ENCODE measurements at regions not wholly inside any gene's neighbourhood (a gene's known extent, or its start where the extent isn't known, plus 50 kb on each side); places are given as distances from the start of the nearest gene placed in this dataset.

DNA sequence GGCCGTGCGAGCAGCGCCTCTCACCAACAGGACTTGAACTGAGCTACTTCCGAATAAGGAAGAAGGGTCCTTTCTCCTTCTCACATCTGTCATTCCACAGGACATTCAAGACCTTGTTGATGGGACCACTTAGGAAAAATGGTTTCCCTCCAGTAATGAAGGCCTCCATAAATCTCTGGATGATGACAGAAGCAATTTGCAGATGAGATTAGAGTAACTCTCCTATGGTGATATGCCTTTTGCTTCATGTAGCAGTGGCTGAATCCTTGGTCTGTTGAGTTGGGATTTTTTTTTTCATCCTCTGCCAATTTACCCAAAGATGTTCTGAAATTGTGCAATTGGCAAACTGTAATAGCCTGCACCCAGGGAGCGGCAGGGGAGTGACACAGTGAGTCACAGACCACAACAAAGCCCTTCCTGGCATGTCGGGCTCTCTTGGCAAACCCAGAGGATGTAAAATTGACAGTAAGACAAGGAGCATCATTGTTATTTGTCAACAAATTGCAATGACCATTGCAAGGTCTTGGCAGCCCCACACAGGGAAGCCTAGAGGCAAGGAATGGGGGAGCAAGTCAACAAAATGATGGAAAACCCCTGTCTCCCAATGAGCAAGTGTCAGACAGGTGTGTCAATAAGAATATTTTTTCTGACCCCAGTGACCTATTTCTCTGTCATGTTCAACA, 275.9 kb downstream of the ACTL7B start:
- TF ChIP-seq, protein P1, sequence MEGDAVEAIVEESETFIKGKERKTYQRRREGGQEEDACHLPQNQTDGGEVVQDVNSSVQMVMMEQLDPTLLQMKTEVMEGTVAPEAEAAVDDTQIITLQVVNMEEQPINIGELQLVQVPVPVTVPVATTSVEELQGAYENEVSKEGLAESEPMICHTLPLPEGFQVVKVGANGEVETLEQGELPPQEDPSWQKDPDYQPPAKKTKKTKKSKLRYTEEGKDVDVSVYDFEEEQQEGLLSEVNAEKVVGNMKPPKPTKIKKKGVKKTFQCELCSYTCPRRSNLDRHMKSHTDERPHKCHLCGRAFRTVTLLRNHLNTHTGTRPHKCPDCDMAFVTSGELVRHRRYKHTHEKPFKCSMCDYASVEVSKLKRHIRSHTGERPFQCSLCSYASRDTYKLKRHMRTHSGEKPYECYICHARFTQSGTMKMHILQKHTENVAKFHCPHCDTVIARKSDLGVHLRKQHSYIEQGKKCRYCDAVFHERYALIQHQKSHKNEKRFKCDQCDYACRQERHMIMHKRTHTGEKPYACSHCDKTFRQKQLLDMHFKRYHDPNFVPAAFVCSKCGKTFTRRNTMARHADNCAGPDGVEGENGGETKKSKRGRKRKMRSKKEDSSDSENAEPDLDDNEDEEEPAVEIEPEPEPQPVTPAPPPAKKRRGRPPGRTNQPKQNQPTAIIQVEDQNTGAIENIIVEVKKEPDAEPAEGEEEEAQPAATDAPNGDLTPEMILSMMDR (IDR thresholded peaks at IDR 0.05; ENCODE audit: poor library complexity), result no peak
- TF ChIP-seq EZH2 (IDR thresholded peaks at IDR 0.05; ENCODE audit: borderline replicate concordance) (no peak), EZH2phosphoT487 (IDR thresholded peaks at IDR 0.05; ENCODE audit: low read depth, severe bottlenecking, unreplicated experiment) (no peak)
